HG03460 (cell line): ENCODE measurements at regions not wholly inside any gene's neighbourhood (a gene's known extent, or its start where the extent isn't known, plus 50 kb on each side); places are given as distances from the start of the nearest gene placed in this dataset.

Experiments
- ATAC-seq: cut with Tn5 transposase; IDR thresholded peaks from one replicate; pipeline ENCODE4 v1.9.1; 2021; ENCODE audit not compliant: unreplicated experiment

GRCh38 chr18:39403121-39403520 lies 1837.5 kb upstream of the CELF4 start:
- no peak for ATAC-seq

GRCh38 chr18:39399662-39400061 lies 1834.1 kb upstream of the CELF4 start:
- no peak for ATAC-seq

- no peak for ATAC-seq
Measured at GRCh38 chr18:39396168-39396567, 1830.6 kb upstream of the CELF4 start.

- no peak for ATAC-seq
Measured at GRCh38 chr18:39389800-39390379, 1824.3 kb upstream of the CELF4 start.

- no peak for ATAC-seq
Measured at GRCh38 chr18:39380866-39381265, 1815.3 kb upstream of the CELF4 start.

GRCh38 chr18:39380186-39380725 lies 1814.7 kb upstream of the CELF4 start:
- no peak for ATAC-seq

GRCh38 chr18:39375066-39375465 lies 1809.5 kb upstream of the CELF4 start:
- ATAC-seq, result no peak

- ATAC-seq, result no peak
Measured at GRCh38 chr18:39371996-39372395, 1806.4 kb upstream of the CELF4 start.

GRCh38 chr18:39366656-39367055 lies 1801.1 kb upstream of the CELF4 start:
- no peak for ATAC-seq

- ATAC-seq, result no peak
Measured at GRCh38 chr18:39365836-39366485, 1800.4 kb upstream of the CELF4 start.

GRCh38 chr18:39360072-39360471 lies 1794.5 kb upstream of the CELF4 start:
- no peak for ATAC-seq

- ATAC-seq, result no peak
Measured at GRCh38 chr18:39359636-39360035, 1794.0 kb upstream of the CELF4 start.

GRCh38 chr18:39350945-39351344 lies 1785.3 kb upstream of the CELF4 start:
- no peak for ATAC-seq

- no peak for ATAC-seq
Measured at GRCh38 chr18:39349801-39350200, 1784.2 kb upstream of the CELF4 start.

GRCh38 chr18:39348757-39349156 lies 1783.2 kb upstream of the CELF4 start:
- no peak for ATAC-seq

GRCh38 chr18:39347701-39348100 lies 1782.1 kb upstream of the CELF4 start:
- no peak for ATAC-seq

- no peak for ATAC-seq
Measured at GRCh38 chr18:39346916-39347315, 1781.3 kb upstream of the CELF4 start.

GRCh38 chr18:39345321-39345720 lies 1779.7 kb upstream of the CELF4 start:
- ATAC-seq, result no peak

GRCh38 chr18:39344487-39344886 lies 1778.9 kb upstream of the CELF4 start:
- no peak for ATAC-seq

- ATAC-seq, result no peak
Measured at GRCh38 chr18:39341129-39341528, 1775.5 kb upstream of the CELF4 start.

GRCh38 chr18:39340418-39340817 lies 1774.8 kb upstream of the CELF4 start:
- ATAC-seq, result no peak

- ATAC-seq, result no peak
Measured at GRCh38 chr18:39329496-39330275, 1764.1 kb upstream of the CELF4 start.
